ENCODE measurements at regions not wholly inside any gene's neighbourhood (a gene's known extent, or its start where the extent isn't known, plus 50 kb on each side); places are given as distances from the start of the nearest gene placed in this dataset.

DNA sequence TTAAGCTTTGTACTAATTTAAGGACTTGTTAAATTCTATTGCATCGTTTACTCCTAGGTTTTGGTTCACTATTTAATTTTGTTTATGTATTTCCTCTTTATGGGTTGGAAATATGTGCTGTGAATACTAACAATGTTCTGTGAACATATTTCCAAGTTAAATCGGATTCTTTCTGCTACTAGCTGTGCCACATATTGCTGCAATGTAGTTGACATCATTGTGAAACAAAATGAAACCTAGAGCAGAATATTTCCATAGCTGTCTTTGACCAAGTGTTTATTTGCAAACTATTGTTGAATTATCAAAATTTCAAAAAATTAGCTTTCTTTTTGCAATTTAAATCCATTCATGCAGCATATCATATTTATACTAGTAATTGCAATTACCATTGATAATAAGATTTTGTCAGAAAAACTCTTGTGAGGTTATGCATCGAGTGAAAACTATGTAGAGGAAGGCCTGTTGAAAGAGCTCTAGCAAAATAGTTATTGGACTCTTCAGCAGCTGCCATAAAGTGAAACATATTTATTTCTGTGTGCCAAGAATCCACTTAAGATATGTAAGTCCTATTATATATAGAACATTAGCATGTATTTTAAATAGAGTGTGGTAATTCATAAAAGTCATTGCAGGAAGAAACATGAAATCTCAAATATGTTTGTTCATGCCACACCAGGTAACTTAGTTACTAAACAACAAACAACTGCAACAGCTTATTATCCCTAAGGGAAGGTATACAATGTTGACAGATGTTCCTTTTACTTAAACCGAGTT, 575.1 kb downstream of the SLITRK6 start:
- Histone ChIP-seq H3K27ac (no peak overlapping the region), H3K9me3 (peaks cover 0 to 6% (median 0%) of the 10 kb centered on the region in 12 donors), H3K27me3 (no peaks in the 10 kb centered on the region), H3K4me3 (no peak overlapping the region), H3K4me1 (no peaks in the 10 kb centered on the region), H3K36me3 (no peaks in the 10 kb centered on the region)
- WGBS, 4 donors: 63 to 67% (median 64%) methylated on average over 4 of the region's 4 CpGs
- DNase-seq: no peak
- intact Hi-C loops (cut with DNase I): no loop called here
- TF ChIP-seq, protein P1, sequence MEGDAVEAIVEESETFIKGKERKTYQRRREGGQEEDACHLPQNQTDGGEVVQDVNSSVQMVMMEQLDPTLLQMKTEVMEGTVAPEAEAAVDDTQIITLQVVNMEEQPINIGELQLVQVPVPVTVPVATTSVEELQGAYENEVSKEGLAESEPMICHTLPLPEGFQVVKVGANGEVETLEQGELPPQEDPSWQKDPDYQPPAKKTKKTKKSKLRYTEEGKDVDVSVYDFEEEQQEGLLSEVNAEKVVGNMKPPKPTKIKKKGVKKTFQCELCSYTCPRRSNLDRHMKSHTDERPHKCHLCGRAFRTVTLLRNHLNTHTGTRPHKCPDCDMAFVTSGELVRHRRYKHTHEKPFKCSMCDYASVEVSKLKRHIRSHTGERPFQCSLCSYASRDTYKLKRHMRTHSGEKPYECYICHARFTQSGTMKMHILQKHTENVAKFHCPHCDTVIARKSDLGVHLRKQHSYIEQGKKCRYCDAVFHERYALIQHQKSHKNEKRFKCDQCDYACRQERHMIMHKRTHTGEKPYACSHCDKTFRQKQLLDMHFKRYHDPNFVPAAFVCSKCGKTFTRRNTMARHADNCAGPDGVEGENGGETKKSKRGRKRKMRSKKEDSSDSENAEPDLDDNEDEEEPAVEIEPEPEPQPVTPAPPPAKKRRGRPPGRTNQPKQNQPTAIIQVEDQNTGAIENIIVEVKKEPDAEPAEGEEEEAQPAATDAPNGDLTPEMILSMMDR (IDR thresholded peaks at IDR 0.05): no peak
- TF ChIP-seq POLR2A (IDR thresholded peaks at IDR 0.05): no peak
- ATAC-seq: no peak

DNA sequence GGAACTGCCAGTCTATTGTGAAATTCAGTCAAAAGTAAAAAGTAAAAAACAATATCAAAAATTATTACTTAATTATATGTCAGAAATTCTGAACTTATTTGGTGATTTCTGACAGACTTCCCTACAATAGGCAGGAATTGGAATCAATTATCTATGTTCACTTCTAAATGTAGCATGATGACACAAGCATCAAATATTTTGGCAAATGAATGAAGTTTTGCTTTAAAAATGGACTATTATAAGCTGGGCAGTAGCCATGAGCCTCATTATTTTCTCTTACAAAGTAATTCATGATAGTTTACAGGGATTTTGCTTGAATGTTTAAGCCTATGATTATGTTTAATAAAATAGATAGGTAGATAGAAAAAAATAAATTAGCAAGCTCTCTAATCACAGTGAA, 582.6 kb downstream of the SLITRK6 start:
- Histone ChIP-seq H3K9me3 (peaks cover 0 to 4% (median 0%) of the 10 kb centered on the region in 12 donors), H3K27me3 (no peaks in the 10 kb centered on the region), H3K27ac (no peak overlapping the region), H3K4me1 (no peaks in the 10 kb centered on the region), H3K4me3 (no peak overlapping the region), H3K36me3 (no peaks in the 10 kb centered on the region)
- ATAC-seq: no peak
- no peak for DNase-seq
- TF ChIP-seq, protein P1 (IDR thresholded peaks at IDR 0.05): no peak
- no peak for TF ChIP-seq POLR2A (IDR thresholded peaks at IDR 0.05)
- intact Hi-C loops (cut with DNase I): no loop called here

DNA sequence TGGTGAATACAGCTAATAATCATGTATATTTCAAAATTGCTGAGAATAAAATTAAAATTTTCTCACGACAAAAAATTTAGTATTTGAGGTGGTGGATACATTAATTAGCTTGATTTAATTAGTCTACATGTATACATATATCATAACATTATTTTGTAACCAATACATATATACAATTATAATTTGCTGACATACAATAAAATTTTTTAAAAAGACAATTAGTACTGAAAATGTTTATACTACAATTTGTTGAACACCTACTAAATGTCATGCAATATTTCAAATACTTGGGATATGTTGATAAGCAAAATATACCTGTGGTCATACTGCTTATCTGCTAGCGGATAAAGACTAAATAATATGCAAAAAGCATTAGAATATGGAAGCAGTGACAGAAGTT, 586.5 kb downstream of the SLITRK6 start:
- no peak overlapping the region for H3K4me3 ChIP-seq
- no peaks in the 10 kb centered on the region for H3K36me3 ChIP-seq
- H3K4me1 ChIP-seq: no peaks in the 10 kb centered on the region
- intact Hi-C loops (cut with DNase I): no loop called here
- TF ChIP-seq, protein P1 (IDR thresholded peaks at IDR 0.05): no peak
- TF ChIP-seq POLR2A (IDR thresholded peaks at IDR 0.05): no peak
- no peak for ATAC-seq
- no peak overlapping the region for H3K27ac ChIP-seq
- peaks cover 0 to 3% (median 0%) of the 10 kb centered on the region in 12 donors for H3K9me3 ChIP-seq
- H3K27me3 ChIP-seq: no peaks in the 10 kb centered on the region
- WGBS, 4 donors: 77 to 84% (median 81%) methylated on average over 2 of the region's 2 CpGs
- DNase-seq: no peak

DNA sequence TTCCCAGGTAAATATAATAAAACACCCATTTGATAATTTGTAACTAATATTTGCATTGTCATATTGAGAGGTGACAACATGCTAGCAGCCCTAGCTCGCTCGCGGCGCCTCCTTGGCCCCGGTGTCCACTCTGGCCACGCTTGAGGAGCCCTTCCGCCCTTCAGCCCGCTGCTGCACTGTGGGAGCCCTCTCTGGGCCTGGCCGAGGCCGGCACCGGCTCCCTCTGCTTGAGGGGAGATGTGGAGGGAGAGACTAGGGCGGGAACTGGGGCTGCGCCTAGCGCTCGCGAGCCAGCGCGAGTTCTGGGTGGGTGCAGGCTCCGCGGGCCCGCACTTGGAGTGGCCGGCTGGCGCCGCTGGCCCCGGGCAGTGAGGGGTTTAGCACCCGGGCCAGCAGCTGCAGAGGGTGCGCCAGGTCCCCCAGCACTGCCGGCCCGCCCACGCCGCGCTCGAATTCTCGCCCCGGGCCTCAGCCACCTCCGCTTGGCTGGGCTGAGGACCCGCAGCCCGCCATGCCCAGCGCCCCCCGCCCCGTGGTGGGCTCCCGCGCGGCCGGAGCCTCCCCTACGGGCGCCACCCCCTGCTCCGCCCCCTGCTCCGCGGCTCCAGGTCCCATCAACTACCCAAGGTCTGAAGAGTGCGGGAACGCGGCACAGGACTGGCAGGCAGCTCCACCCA, 594.4 kb downstream of the SLITRK6 start:
- DNase-seq: no peak
- ATAC-seq: no peak

More for the DNA sequence above, 594.4 kb downstream of the SLITRK6 start:
- 80 to 89% (median 83%) methylated on average over 23 to 53 of the region's 53 CpGs for WGBS, 4 donors
- Histone ChIP-seq H3K27me3 (no peaks in the 10 kb centered on the region), H3K4me3 (no peak overlapping the region), H3K9me3 (peaks cover 0 to 21% (median 7%) of the 10 kb centered on the region in 12 donors), H3K4me1 (no peaks in the 10 kb centered on the region), H3K36me3 (no peaks in the 10 kb centered on the region), H3K27ac (no peak overlapping the region)
- TF ChIP-seq, protein P1 (IDR thresholded peaks at IDR 0.05): no peak
- TF ChIP-seq POLR2A (IDR thresholded peaks at IDR 0.05): no peak
- intact Hi-C loops (cut with DNase I): no loop called here
